ENCODE measurements at regions not wholly inside any gene's neighbourhood (a gene's known extent, or its start where the extent isn't known, plus 50 kb on each side); places are given as distances from the start of the nearest gene placed in this dataset.
"Not testable (repeated sequence)": the region's sequence is repeated elsewhere in the genome, so short reads cannot be mapped to it uniquely, and the experiment has no call there.

- not testable (repeated sequence) for TF ChIP-seq YY1 (IDR thresholded peaks at IDR 0.05; ENCODE audit: insufficient read depth, insufficient read length); SUZ12 (IDR thresholded peaks at IDR 0.05; ENCODE audit: extremely low read depth, insufficient read depth, insufficient read length); ZNF274 (IDR thresholded peaks at IDR 0.05; ENCODE audit: low read depth, low read length)
Measured at GRCh38 chr5:62222305-62222704, 83.7 kb upstream of the KIF2A start.

Measured in NT2/D1 (cell line).